IMR-90 (cell line): ENCODE measurements at regions not wholly inside any gene's neighbourhood (a gene's known extent, or its start where the extent isn't known, plus 50 kb on each side); places are given as distances from the start of the nearest gene placed in this dataset.

Source experiments
- ATAC-seq: fragments of 200-7000 bp; cut with Tn5 transposase; 2 replicates; pipeline ENCODE4 v1.9.1; 2020; ENCODE audit warnings: low read depth, mild to moderate bottlenecking, moderate library complexity
- BruUV-seq: library from RNA; stranded (reverse); fragments of 400-500 nt; replicated peaks from 2 replicates; lab custom pipeline; 2021; lab: Mats Ljungman, UMichigan
- CTCF ChIA-PET: fragments of 300-600 bp; formaldehyde crosslinking; extraction: SDS; loops from one replicate; lab custom pipeline; 2021; ENCODE audit warnings: antibody characterized with exemption; lab: Yijun Ruan, JAX
- POLR2A ChIA-PET: fragments of 300-600 bp; sonication (Branson Sonifier 250); formaldehyde crosslinking; loops from one replicate; lab custom pipeline; 2022; ENCODE audit warnings: antibody characterized with exemption; ENCODE audit not compliant: unreplicated experiment; lab: Charles Lee
- DNase-seq: peaks from one replicate; pipeline ENCODE4 v3.0.0; 2013
- H2AFZ ChIP-seq: replicated peaks from 2 replicates; pipeline ENCODE3; 2013; ENCODE audit warnings: low read length, mild to moderate bottlenecking; ENCODE audit not compliant: poor library complexity
- H2AK5ac ChIP-seq: 2 replicates; pipeline ENCODE4 v1.6.1; 2013; ENCODE audit warnings: low read depth, low read length, inconsistent platforms
- H2AK9ac ChIP-seq: replicated peaks from 2 replicates; pipeline ENCODE3; 2013; ENCODE audit warnings: mild to moderate bottlenecking, low read depth, low read length, moderate library complexity; ENCODE audit not compliant: poor library complexity
- H2BK120ac ChIP-seq: 2 replicates; pipeline ENCODE4 v1.6.1; 2013; ENCODE audit warnings: low read depth, low read length, inconsistent platforms
- H2BK15ac ChIP-seq: 3 replicates; pipeline ENCODE4 v1.6.1; 2013; ENCODE audit warnings: low read depth, low read length, inconsistent platforms
- H2BK20ac ChIP-seq: 2 replicates; pipeline ENCODE4 v1.6.1; 2013; ENCODE audit warnings: low read depth, mild to moderate bottlenecking, inconsistent platforms, low read length, moderate library complexity
- H2BK5ac ChIP-seq: 2 replicates; pipeline ENCODE4 v1.6.1; 2013; ENCODE audit warnings: mild to moderate bottlenecking, low read depth, low read length, inconsistent platforms; ENCODE audit not compliant: poor library complexity, severe bottlenecking
- H3K14ac ChIP-seq: replicated peaks from 2 replicates; pipeline ENCODE4 v1.6.1; 2013; ENCODE audit warnings: low read depth, low read length, inconsistent platforms
- H3K18ac ChIP-seq: 2 replicates; pipeline ENCODE4 v1.6.1; 2013; ENCODE audit warnings: low read depth, low read length, control low read depth
- H3K23ac ChIP-seq: 2 replicates; pipeline ENCODE4 v1.6.1; 2013; ENCODE audit warnings: low read depth, low read length, inconsistent platforms
- H3K27ac ChIP-seq: 2 replicates; pipeline ENCODE4 v1.5.1; 2013; ENCODE audit warnings: mild to moderate bottlenecking, control low read depth, low read length; ENCODE audit not compliant: insufficient read depth
- H3K27me3 ChIP-seq: 2 replicates; pipeline ENCODE4 v1.6.1; 2013; ENCODE audit warnings: low read length; ENCODE audit not compliant: control insufficient read depth, insufficient read depth
- H3K36me3 ChIP-seq: 2 replicates; pipeline ENCODE4 v1.6.1; 2013; ENCODE audit warnings: low read length, mixed read lengths; ENCODE audit not compliant: control insufficient read depth, insufficient read depth
- H3K4ac ChIP-seq: 2 replicates; pipeline ENCODE4 v1.6.1; 2013; ENCODE audit warnings: low read depth, low read length, inconsistent platforms
- H3K4me1 ChIP-seq: 2 replicates; pipeline ENCODE4 v1.6.1; 2013; ENCODE audit warnings: low read length, mixed read lengths; ENCODE audit not compliant: control insufficient read depth, insufficient read depth
- H3K4me2 ChIP-seq: 2 replicates; pipeline ENCODE4 v1.6.1; 2013; ENCODE audit warnings: low read depth, mild to moderate bottlenecking, control low read depth, low read length, moderate library complexity
- H3K4me3 ChIP-seq: 2 replicates; pipeline ENCODE4 v1.5.1; 2013; ENCODE audit warnings: low read depth, mild to moderate bottlenecking, control low read depth, low read length, moderate library complexity; ENCODE audit not compliant: insufficient read depth
- H3K56ac ChIP-seq: 2 replicates; pipeline ENCODE4 v1.6.1; 2013; ENCODE audit warnings: low read length, inconsistent platforms; ENCODE audit not compliant: insufficient read depth; ENCODE audit errors: extremely low read depth
- H3K79me1 ChIP-seq, 2 experiments: 2 replicates each; pipeline ENCODE4 v1.6.1; 2013; ENCODE audit warnings: low read length in 2 of 2, inconsistent platforms in 1 of 2, low read depth in 1 of 2
- H3K9ac ChIP-seq: 2 replicates; pipeline ENCODE4 v1.6.1; 2013; ENCODE audit warnings: low read depth, low read length, control low read depth
- H3K9me1 ChIP-seq: 2 replicates; pipeline ENCODE4 v1.6.1; 2013; ENCODE audit warnings: low read length, inconsistent platforms; ENCODE audit not compliant: insufficient read depth
- H3K9me3 ChIP-seq: 2 replicates; pipeline ENCODE4 v1.6.1; 2013; ENCODE audit warnings: low read length; ENCODE audit not compliant: control insufficient read depth, insufficient read depth
- H4K20me1 ChIP-seq: 2 replicates; pipeline ENCODE4 v1.6.1; 2013; ENCODE audit warnings: low read length, inconsistent platforms; ENCODE audit not compliant: insufficient read depth
- H4K5ac ChIP-seq: 2 replicates; pipeline ENCODE4 v1.6.1; 2013; ENCODE audit warnings: mild to moderate bottlenecking, low read depth, low read length, control low read depth
- H4K8ac ChIP-seq, 2 experiments: 2 replicates each; pipeline ENCODE4 v1.6.1; 2013; ENCODE audit warnings: low read depth in 2 of 2, low read length in 2 of 2, control low read depth in 1 of 2, inconsistent platforms in 1 of 2
- H4K91ac ChIP-seq: 2 replicates; pipeline ENCODE4 v1.6.1; 2013; ENCODE audit warnings: low read depth, low read length, inconsistent platforms; ENCODE audit not compliant: insufficient read depth
- BHLHE40 ChIP-seq: fragments of 150-350 bp; IDR thresholded peaks from 2 replicates; pipeline ENCODE4 v1.6.1; 2016; ENCODE audit warnings: mild to moderate bottlenecking, low read depth, low read length
- CEBPB ChIP-seq: IDR thresholded peaks from 2 replicates; pipeline ENCODE4 v1.6.1; 2012; ENCODE audit warnings: low read depth, low read length, improper control_type of control experiment
- CHD1 ChIP-seq: IDR thresholded peaks from 2 replicates; pipeline ENCODE4 v1.6.1; 2012; ENCODE audit warnings: low read depth, low read length, improper control_type of control experiment
- CTCF ChIP-seq: conservative IDR thresholded peaks from 2 replicates; pipeline ENCODE4 v1.5.1; 2012; ENCODE audit warnings: mild to moderate bottlenecking, low read depth, low read length, improper control_type of control experiment
- FOS ChIP-seq: fragments of 150-350 bp; IDR thresholded peaks from 2 replicates; pipeline ENCODE4 v1.6.1; 2016; ENCODE audit warnings: low read depth, low read length
- MAFK ChIP-seq: IDR thresholded peaks from 2 replicates; pipeline ENCODE4 v1.6.1; 2012; ENCODE audit warnings: low read depth, low read length, improper control_type of control experiment
- MAZ ChIP-seq: IDR thresholded peaks from 2 replicates; pipeline ENCODE4 v1.6.1; 2012; ENCODE audit warnings: low read depth, mild to moderate bottlenecking, low read length, improper control_type of control experiment, moderate library complexity, borderline replicate concordance
- MXI1 ChIP-seq: IDR thresholded peaks from 2 replicates; pipeline ENCODE4 v1.6.1; 2012; ENCODE audit warnings: low read depth, mild to moderate bottlenecking, low read length, moderate library complexity, borderline replicate concordance
- NFE2L2 ChIP-seq: fragments of 150-350 bp; IDR thresholded peaks from 2 replicates; pipeline ENCODE4 v1.6.1; 2016; ENCODE audit warnings: low read depth, mild to moderate bottlenecking, low read length
- POLR2A ChIP-seq: IDR thresholded peaks from 2 replicates; pipeline ENCODE4 v1.6.1; 2012; ENCODE audit warnings: mild to moderate bottlenecking, low read depth, low read length
- RAD21 ChIP-seq: IDR thresholded peaks from 2 replicates; pipeline ENCODE4 v1.6.1; 2012; ENCODE audit warnings: low read length, improper control_type of control experiment
- RCOR1 ChIP-seq: IDR thresholded peaks from 2 replicates; pipeline ENCODE4 v1.6.1; 2012; ENCODE audit warnings: mild to moderate bottlenecking, low read length, improper control_type of control experiment; ENCODE audit not compliant: insufficient replicate concordance
- RFX5 ChIP-seq: IDR thresholded peaks from 2 replicates; pipeline ENCODE4 v1.8.0; 2012; ENCODE audit warnings: low read depth, mild to moderate bottlenecking, low read length, moderate library complexity
- SMC3 ChIP-seq: fragments of 150-350 bp; IDR thresholded peaks from 2 replicates; pipeline ENCODE4 v1.6.1; 2016; ENCODE audit warnings: low read depth, mild to moderate bottlenecking, antibody characterized with exemption, low read length, moderate library complexity
- USF2 ChIP-seq: fragments of 150-350 bp; IDR thresholded peaks from 2 replicates; pipeline ENCODE4 v1.6.1; 2017; ENCODE audit warnings: mild to moderate bottlenecking, antibody characterized with exemption, low read length, low read depth
- WGBS, 2 experiments: methylation state at CpG; one replicate each; pipeline versions ENCODE4 v1.1.5 to v1.1.7; 2013; ENCODE audit warnings: missing lambda C conversion rate in 2 of 2; ENCODE audit not compliant: insufficient read length in 1 of 2; ENCODE audit errors: extremely low coverage in 2 of 2; 5-methylcytosine and 5-hydroxymethylcytosine counted together
- dilution Hi-C: fragments of 300-500 bp; cut with HindIII; formaldehyde crosslinking; loops from one replicate; pipeline ENCODE4 v1.14.3; 2018; ENCODE audit warnings: low sequenced_read_pairs; ENCODE audit not compliant: unreplicated experiment
- in situ Hi-C: fragments of 300-500 bp; cut with MboI; formaldehyde crosslinking; loops from 3 replicates; pipeline ENCODE4 v1.14.3; 2019; ENCODE audit warnings: low sequenced_read_pairs, inconsistent platforms, mixed read lengths
- intact Hi-C: fragments of 100-400 bp; cut with micrococcal nuclease; formaldehyde crosslinking; loops from 2 replicates; pipeline ENCODE4 v1.10.0; 2022

GRCh38 chr12:98439981-98440581, 75.3 kb upstream of the TMPO start (continued):
- 0 out of 2 replicates have a peak, but pooled peaks have one; percentile 9 for TF ChIP-seq RAD21

GRCh38 chr12:98446060-98446459, 69.3 kb upstream of the TMPO start:
- Histone ChIP-seq H3K56ac (no peak overlapping the region), H3K9me1 (no peaks in the 10 kb centered on the region), H3K4ac (no peak overlapping the region), H3K14ac (no peak overlapping the region), H3K23ac (no peak overlapping the region), H2BK20ac (no peak overlapping the region), H3K79me1 (no peaks in the 10 kb centered on the region), H3K4me3 (no peak overlapping the region), H3K18ac (no peak overlapping the region), H2BK15ac (no peak overlapping the region), H4K5ac (no peak overlapping the region), H3K27ac (no peak overlapping the region), H2AK5ac (no peak overlapping the region), H3K36me3 (no peaks in the 10 kb centered on the region), H3K4me2 (no peak overlapping the region), H3K4me1 (no peaks in the 10 kb centered on the region), H2AFZ (no peak overlapping the region), H3K9me3 (no peaks in the 10 kb centered on the region), H3K27me3 (peaks cover 31% of the 10 kb centered on the region), H2BK120ac (no peak overlapping the region), H3K9ac (no peak overlapping the region), H2AK9ac (no peak overlapping the region), H4K20me1 (no peaks in the 10 kb centered on the region), H4K91ac (no peak overlapping the region), H4K8ac (no peak overlapping the region), H2BK5ac (no peak overlapping the region)
- in situ Hi-C loops, result no loop called here
- intact Hi-C loops, result no loop called here
- dilution Hi-C loops, result no loop called here
- WGBS, 2 experiments, result no CpG with 5 or more reads among the region's 1 CpG
- CTCF ChIA-PET, result no interaction called here
- ATAC-seq (no peak), DNase-seq (no peak)
- POLR2A ChIA-PET, result no interaction called here
- BruUV-seq, result no TSS peak
- TF ChIP-seq RCOR1 (no peak), CTCF (no peak), MXI1 (no peak), MAZ (no peak), CEBPB (no peak), RFX5 (no peak), POLR2A (no peak), BHLHE40 (no peak), USF2 (no peak), MAFK (no peak), RAD21 (no peak), FOS (no peak), SMC3 (no peak), NFE2L2 (no peak), CHD1 (no peak)
